ENCODE measurements at regions not wholly inside any gene's neighbourhood (a gene's known extent, or its start where the extent isn't known, plus 50 kb on each side); places are given as distances from the start of the nearest gene placed in this dataset.

GRCh38 chr13:34627509-34628208 lies 314.4 kb upstream of the NBEA start:
- no peaks in the 10 kb centered on the region for H3K9me3 ChIP-seq (ENCODE audit: insufficient read depth, low read length, severe bottlenecking)
- ATAC-seq (ENCODE audit: insufficient read depth, low read depth), result no peak
- no peak overlapping the region for H3K4me3 ChIP-seq (ENCODE audit: low read depth in 1 of 2, low read length in 2 of 2)
- H2AFZ ChIP-seq (ENCODE audit: low read depth, low read length), result no peak overlapping the region
- no peak overlapping the region for H3K9ac ChIP-seq (ENCODE audit: low read depth, low read length)
- H4K20me1 ChIP-seq (ENCODE audit: insufficient read depth, low read length), result no peaks in the 10 kb centered on the region
- no peaks in the 10 kb centered on the region for H3K27me3 ChIP-seq (ENCODE audit: insufficient read depth, low read length, poor library complexity)
- no peaks in the 10 kb centered on the region for H3K36me3 ChIP-seq (ENCODE audit: insufficient read depth, low read length)
- no peaks in the 10 kb centered on the region for H3K79me2 ChIP-seq (ENCODE audit: insufficient read depth, low read length)
- TF ChIP-seq CTCF (IDR thresholded peaks at IDR 0.05; ENCODE audit: borderline replicate concordance, extremely low read depth, low read length, poor library complexity, severe bottlenecking) (no peak), EZH2 (IDR thresholded peaks at IDR 0.05; ENCODE audit: borderline replicate concordance, low read depth, low read length, severe bottlenecking) (no peak)
- DNase-seq, result no peak
- H3K27ac ChIP-seq (ENCODE audit: low read length), result no peak overlapping the region
- H3K4me2 ChIP-seq (ENCODE audit: insufficient read depth, low read length), result no peak overlapping the region
- no peaks in the 10 kb centered on the region for H3K4me1 ChIP-seq (ENCODE audit: insufficient read depth, low read length)

GRCh38 chr13:34628209-34628682 lies 313.8 kb upstream of the NBEA start:
- Histone ChIP-seq H3K4me3 (ENCODE audit: low read depth in 1 of 2, low read length in 2 of 2) (no peak overlapping the region), H3K27me3 (ENCODE audit: insufficient read depth, low read length, poor library complexity) (no peaks in the 10 kb centered on the region), H3K36me3 (ENCODE audit: insufficient read depth, low read length) (no peaks in the 10 kb centered on the region), H3K9me3 (ENCODE audit: insufficient read depth, low read length, severe bottlenecking) (no peaks in the 10 kb centered on the region), H2AFZ (ENCODE audit: low read depth, low read length) (no peak overlapping the region), H3K9ac (ENCODE audit: low read depth, low read length) (no peak overlapping the region), H3K79me2 (ENCODE audit: insufficient read depth, low read length) (no peaks in the 10 kb centered on the region), H4K20me1 (ENCODE audit: insufficient read depth, low read length) (no peaks in the 10 kb centered on the region), H3K4me1 (ENCODE audit: insufficient read depth, low read length) (no peaks in the 10 kb centered on the region), H3K4me2 (ENCODE audit: insufficient read depth, low read length) (no peak overlapping the region), H3K27ac (ENCODE audit: low read length) (no peak overlapping the region)
- no peak for TF ChIP-seq EZH2 (IDR thresholded peaks at IDR 0.05; ENCODE audit: borderline replicate concordance, low read depth, low read length, severe bottlenecking)
- TF ChIP-seq CTCF (IDR thresholded peaks at IDR 0.05; ENCODE audit: borderline replicate concordance, extremely low read depth, low read length, poor library complexity, severe bottlenecking), result no peak
- DNase-seq, result no peak
- no peak for ATAC-seq (ENCODE audit: insufficient read depth, low read depth)

- H4K20me1 ChIP-seq (ENCODE audit: insufficient read depth, low read length), result no peaks in the 10 kb centered on the region
- no peaks in the 10 kb centered on the region for H3K27me3 ChIP-seq (ENCODE audit: insufficient read depth, low read length, poor library complexity)
- no peak overlapping the region for H3K9ac ChIP-seq (ENCODE audit: low read depth, low read length)
- ATAC-seq (ENCODE audit: insufficient read depth, low read depth), result no peak
- no peak overlapping the region for H3K4me2 ChIP-seq (ENCODE audit: insufficient read depth, low read length)
- H3K27ac ChIP-seq (ENCODE audit: low read length), result no peak overlapping the region
- no peak overlapping the region for H3K4me3 ChIP-seq (ENCODE audit: low read depth in 1 of 2, low read length in 2 of 2)
- no peaks in the 10 kb centered on the region for H3K36me3 ChIP-seq (ENCODE audit: insufficient read depth, low read length)
- no peaks in the 10 kb centered on the region for H3K79me2 ChIP-seq (ENCODE audit: insufficient read depth, low read length)
- no peaks in the 10 kb centered on the region for H3K9me3 ChIP-seq (ENCODE audit: insufficient read depth, low read length, severe bottlenecking)
- H3K4me1 ChIP-seq (ENCODE audit: insufficient read depth, low read length), result no peaks in the 10 kb centered on the region
- TF ChIP-seq EZH2 (IDR thresholded peaks at IDR 0.05; ENCODE audit: borderline replicate concordance, low read depth, low read length, severe bottlenecking) (no peak), CTCF (IDR thresholded peaks at IDR 0.05; ENCODE audit: borderline replicate concordance, extremely low read depth, low read length, poor library complexity, severe bottlenecking) (no peak)
- H2AFZ ChIP-seq (ENCODE audit: low read depth, low read length), result no peak overlapping the region
- no peak for DNase-seq
These were observed 307.6 kb upstream of the NBEA start for GRCh38 chr13:34634448-34634847.

Data from DND-41 (cell line).